ENCODE measurements at regions not wholly inside any gene's neighbourhood (a gene's known extent, or its start where the extent isn't known, plus 50 kb on each side); places are given as distances from the start of the nearest gene placed in this dataset.

- ATAC-seq (ENCODE audit: low read depth) (no peak), DNase-seq (ENCODE audit: low spot score) (no peak)
- no peak for TF ChIP-seq CTCF (IDR thresholded peaks at IDR 0.05; ENCODE audit: poor library complexity, severe bottlenecking)
- Histone ChIP-seq H3K27ac (ENCODE audit: poor library complexity, severe bottlenecking) (no peak overlapping the region), H3K4me3 (ENCODE audit: severe bottlenecking) (no peak overlapping the region), H3K36me3 (ENCODE audit: low read depth) (no peaks in the 10 kb centered on the region), H3K27me3 (ENCODE audit: insufficient read depth, poor library complexity, severe bottlenecking) (no peaks in the 10 kb centered on the region), H3K4me1 (ENCODE audit: insufficient read depth, poor library complexity, severe bottlenecking) (peaks cover 25% of the 10 kb centered on the region), H3K9me3 (ENCODE audit: severe bottlenecking) (no peaks in the 10 kb centered on the region)
Observed at GRCh38 chr2:62302631-62303435, 106.9 kb downstream of the B3GNT2 start.

- Histone ChIP-seq H3K36me3 (ENCODE audit: low read depth) (no peaks in the 10 kb centered on the region), H3K27ac (ENCODE audit: poor library complexity, severe bottlenecking) (no peak overlapping the region), H3K4me3 (ENCODE audit: severe bottlenecking) (no peak overlapping the region), H3K4me1 (ENCODE audit: insufficient read depth, poor library complexity, severe bottlenecking) (peaks cover 12% of the 10 kb centered on the region), H3K27me3 (ENCODE audit: insufficient read depth, poor library complexity, severe bottlenecking) (no peaks in the 10 kb centered on the region), H3K9me3 (ENCODE audit: severe bottlenecking) (no peaks in the 10 kb centered on the region)
- ATAC-seq (ENCODE audit: low read depth) (no peak), DNase-seq (ENCODE audit: low spot score) (no peak)
- TF ChIP-seq CTCF (IDR thresholded peaks at IDR 0.05; ENCODE audit: poor library complexity, severe bottlenecking) = no peak
Observed at GRCh38 chr2:62300925-62301324, 105.0 kb downstream of the B3GNT2 start.

- H3K36me3 ChIP-seq (ENCODE audit: low read depth) = no peaks in the 10 kb centered on the region
- no peaks in the 10 kb centered on the region for H3K9me3 ChIP-seq (ENCODE audit: severe bottlenecking)
- ATAC-seq (ENCODE audit: low read depth) (no peak), DNase-seq (ENCODE audit: low spot score) (no peak)
- peaks cover 11% of the 10 kb centered on the region for H3K4me1 ChIP-seq (ENCODE audit: insufficient read depth, poor library complexity, severe bottlenecking)
- no peaks in the 10 kb centered on the region for H3K27me3 ChIP-seq (ENCODE audit: insufficient read depth, poor library complexity, severe bottlenecking)
- no peak for TF ChIP-seq CTCF (IDR thresholded peaks at IDR 0.05; ENCODE audit: poor library complexity, severe bottlenecking)
- no peak overlapping the region for H3K27ac ChIP-seq (ENCODE audit: poor library complexity, severe bottlenecking)
- no peak overlapping the region for H3K4me3 ChIP-seq (ENCODE audit: severe bottlenecking)
Observed at GRCh38 chr2:62297624-62298010, 101.7 kb downstream of the B3GNT2 start.

- no peak overlapping the region for H3K4me3 ChIP-seq (ENCODE audit: severe bottlenecking)
- DNase-seq (ENCODE audit: low spot score) = no peak
Observed at GRCh38 chr2:62296832-62297623, 101.1 kb downstream of the B3GNT2 start.

More at GRCh38 chr2:62296832-62297623, 101.1 kb downstream of the B3GNT2 start:
- Histone ChIP-seq H3K27me3 (ENCODE audit: insufficient read depth, poor library complexity, severe bottlenecking) (no peaks in the 10 kb centered on the region), H3K4me1 (ENCODE audit: insufficient read depth, poor library complexity, severe bottlenecking) (peaks cover 17% of the 10 kb centered on the region), H3K27ac (ENCODE audit: poor library complexity, severe bottlenecking) (no peak overlapping the region), H3K36me3 (ENCODE audit: low read depth) (no peaks in the 10 kb centered on the region), H3K9me3 (ENCODE audit: severe bottlenecking) (no peaks in the 10 kb centered on the region)
- TF ChIP-seq CTCF (IDR thresholded peaks at IDR 0.05; ENCODE audit: poor library complexity, severe bottlenecking) = no peak
- ATAC-seq (ENCODE audit: low read depth) = no peak

Data from RWPE2 (cell line).